ENCODE measurements at regions not wholly inside any gene's neighbourhood (a gene's known extent, or its start where the extent isn't known, plus 50 kb on each side); places are given as distances from the start of the nearest gene placed in this dataset.
A peak's percentile ranks its signal among the peaks of the same experiment; 100 is the strongest.

DNA sequence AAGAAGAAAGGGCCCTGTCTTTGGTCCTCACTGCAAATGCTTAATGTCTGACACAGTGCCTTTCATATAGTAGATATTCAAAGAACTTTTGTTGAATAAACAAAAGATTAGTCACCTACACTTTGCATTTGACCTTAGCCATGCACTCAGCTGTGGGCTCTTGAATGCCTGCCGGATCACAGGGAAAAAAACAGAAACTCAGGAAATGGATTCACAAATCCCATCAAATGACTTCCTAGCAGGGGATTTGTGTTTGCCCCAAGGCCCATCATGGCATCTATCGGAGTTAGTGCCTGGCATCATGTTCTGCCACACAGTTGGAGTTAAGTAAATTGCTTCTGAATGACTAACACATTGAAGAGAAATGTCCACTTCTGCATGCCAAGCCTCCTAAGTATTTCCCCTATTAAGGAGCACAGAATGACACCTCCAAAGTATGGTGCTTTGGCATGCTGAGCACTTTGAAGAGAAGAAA lies 72.3 kb upstream of the DST start (continued):
- TF ChIP-seq, protein P1, sequence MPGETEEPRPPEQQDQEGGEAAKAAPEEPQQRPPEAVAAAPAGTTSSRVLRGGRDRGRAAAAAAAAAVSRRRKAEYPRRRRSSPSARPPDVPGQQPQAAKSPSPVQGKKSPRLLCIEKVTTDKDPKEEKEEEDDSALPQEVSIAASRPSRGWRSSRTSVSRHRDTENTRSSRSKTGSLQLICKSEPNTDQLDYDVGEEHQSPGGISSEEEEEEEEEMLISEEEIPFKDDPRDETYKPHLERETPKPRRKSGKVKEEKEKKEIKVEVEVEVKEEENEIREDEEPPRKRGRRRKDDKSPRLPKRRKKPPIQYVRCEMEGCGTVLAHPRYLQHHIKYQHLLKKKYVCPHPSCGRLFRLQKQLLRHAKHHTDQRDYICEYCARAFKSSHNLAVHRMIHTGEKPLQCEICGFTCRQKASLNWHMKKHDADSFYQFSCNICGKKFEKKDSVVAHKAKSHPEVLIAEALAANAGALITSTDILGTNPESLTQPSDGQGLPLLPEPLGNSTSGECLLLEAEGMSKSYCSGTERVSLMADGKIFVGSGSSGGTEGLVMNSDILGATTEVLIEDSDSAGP (CRISPR knock-in tag; IDR thresholded peaks at IDR 0.05; ENCODE audit: borderline replicate concordance): no peak
- TF ChIP-seq TP53 (CRISPR knock-in tag; conservative IDR thresholded peaks at IDR 0.05) (no peak), ZBTB4 (CRISPR knock-in tag; IDR thresholded peaks at IDR 0.05; ENCODE audit: borderline replicate concordance) (no peak), EP300 (IDR thresholded peaks at IDR 0.05; ENCODE audit: low read depth in 2 of 2, low read length in 2 of 2) (peak in 1 of 2 experiments; percentile 74; a peak in 2 of 4 replicates), EP300 (CRISPR knock-in tag; IDR thresholded peaks at IDR 0.05; ENCODE audit: borderline replicate concordance) (no peak), HMGXB3 (CRISPR knock-in tag; IDR thresholded peaks at IDR 0.05; ENCODE audit: borderline replicate concordance) (no peak), TGIF2 (CRISPR knock-in tag; IDR thresholded peaks at IDR 0.05) (no peak), ZNF383 (CRISPR knock-in tag; IDR thresholded peaks at IDR 0.05; ENCODE audit: borderline replicate concordance) (no peak), MEIS2 (CRISPR knock-in tag; IDR thresholded peaks at IDR 0.05) (no peak), NFIC (IDR thresholded peaks at IDR 0.05; ENCODE audit: low read length) (peak; percentile 48; the same call in 1 of the 2 replicates), ZNF710 (CRISPR knock-in tag; IDR thresholded peaks at IDR 0.05; ENCODE audit: borderline replicate concordance) (no peak)
- TF ChIP-seq, protein P2, sequence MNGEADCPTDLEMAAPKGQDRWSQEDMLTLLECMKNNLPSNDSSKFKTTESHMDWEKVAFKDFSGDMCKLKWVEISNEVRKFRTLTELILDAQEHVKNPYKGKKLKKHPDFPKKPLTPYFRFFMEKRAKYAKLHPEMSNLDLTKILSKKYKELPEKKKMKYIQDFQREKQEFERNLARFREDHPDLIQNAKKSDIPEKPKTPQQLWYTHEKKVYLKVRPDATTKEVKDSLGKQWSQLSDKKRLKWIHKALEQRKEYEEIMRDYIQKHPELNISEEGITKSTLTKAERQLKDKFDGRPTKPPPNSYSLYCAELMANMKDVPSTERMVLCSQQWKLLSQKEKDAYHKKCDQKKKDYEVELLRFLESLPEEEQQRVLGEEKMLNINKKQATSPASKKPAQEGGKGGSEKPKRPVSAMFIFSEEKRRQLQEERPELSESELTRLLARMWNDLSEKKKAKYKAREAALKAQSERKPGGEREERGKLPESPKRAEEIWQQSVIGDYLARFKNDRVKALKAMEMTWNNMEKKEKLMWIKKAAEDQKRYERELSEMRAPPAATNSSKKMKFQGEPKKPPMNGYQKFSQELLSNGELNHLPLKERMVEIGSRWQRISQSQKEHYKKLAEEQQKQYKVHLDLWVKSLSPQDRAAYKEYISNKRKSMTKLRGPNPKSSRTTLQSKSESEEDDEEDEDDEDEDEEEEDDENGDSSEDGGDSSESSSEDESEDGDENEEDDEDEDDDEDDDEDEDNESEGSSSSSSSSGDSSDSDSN (CRISPR knock-in tag; IDR thresholded peaks at IDR 0.05): no peak

All from HepG2 (cell line).